Stimulated activated CD4-positive, alpha-beta T cell treated with anti-CD3 and anti-CD28 coated beads, Interleukin-12 subunit alpha, Interleukin-12 subunit beta, amount 100 ng/mL, for 48 hours (primary cell): ENCODE measurements at regions not wholly inside any gene's neighbourhood (a gene's known extent, or its start where the extent isn't known, plus 50 kb on each side); places are given as distances from the start of the nearest gene placed in this dataset.
"Not testable (repeated sequence)": the region's sequence is repeated elsewhere in the genome, so short reads cannot be mapped to it uniquely, and the experiment has no call there.

Experiments used
- DNase-seq, 3 donors: peaks; one replicate each; pipeline ENCODE4 v3.0.0-alpha.2; 2020; ENCODE audit warnings: low read depth in 2 of 3, low spot score in 1 of 3

- DNase-seq, result not testable (repeated sequence)
These were observed 63.8 kb downstream of the CLEC18A start for GRCh38 chr16:70014915-70015314.

- not testable (repeated sequence) for DNase-seq
These were observed 65.6 kb downstream of the CLEC18A start for GRCh38 chr16:70016751-70017150.

- DNase-seq, result peak in 2 of 3 donors; percentile 1 to 9
These were observed 67.1 kb downstream of the CLEC18A start for GRCh38 chr16:70018254-70018653.

- DNase-seq, result not testable (repeated sequence)
These were observed 72.1 kb downstream of the CLEC18A start for GRCh38 chr16:70023207-70023606.

- DNase-seq, result not testable (repeated sequence)
These were observed 72.8 kb downstream of the CLEC18A start for GRCh38 chr16:70023956-70024355.

GRCh38 chr16:70026165-70026854, 75.2 kb downstream of the CLEC18A start:
- peak in 2 of 3 donors; percentile 10 to 13 for DNase-seq

GRCh38 chr16:70032906-70033305, 81.2 kb upstream of the PDPR start:
- not testable (repeated sequence) for DNase-seq

- not testable (repeated sequence) for DNase-seq
These were observed 76.2 kb upstream of the PDPR start for GRCh38 chr16:70037913-70038312.

- DNase-seq, result not testable (repeated sequence)
These were observed 73.6 kb upstream of the PDPR start for GRCh38 chr16:70040554-70040953.

- not testable (repeated sequence) for DNase-seq
These were observed 70.5 kb upstream of the PDPR start for GRCh38 chr16:70043538-70044067.

- DNase-seq, result not testable (repeated sequence)
These were observed 67.6 kb upstream of the PDPR start for GRCh38 chr16:70046560-70046959.

GRCh38 chr16:70048083-70048482, 66.0 kb upstream of the PDPR start:
- not testable (repeated sequence) for DNase-seq

- DNase-seq, result not testable (repeated sequence)
These were observed 56.1 kb upstream of the PDPR start for GRCh38 chr16:70058056-70058455.

GRCh38 chr16:70059429-70059828, 54.7 kb upstream of the PDPR start:
- DNase-seq, result not testable (repeated sequence)

GRCh38 chr16:70060521-70061027, 53.6 kb upstream of the PDPR start:
- DNase-seq, result not testable (repeated sequence)

- not testable (repeated sequence) for DNase-seq
These were observed 52.4 kb upstream of the PDPR start for GRCh38 chr16:70061671-70062218.

GRCh38 chr16:70062947-70063346, 51.2 kb upstream of the PDPR start:
- DNase-seq, result not testable (repeated sequence)
